Progenitor cell of endocrine pancreas (in vitro differentiated cells): ENCODE measurements at regions not wholly inside any gene's neighbourhood (a gene's known extent, or its start where the extent isn't known, plus 50 kb on each side); places are given as distances from the start of the nearest gene placed in this dataset.
A peak's percentile ranks its signal among the peaks of the same experiment; 100 is the strongest.

Source experiments
- DNase-seq: peaks from one replicate; pipeline ENCODE4 v3.0.0; 2021; ENCODE audit warnings: low spot score; ENCODE audit not compliant: unreplicated experiment
- H3K27ac Mint-ChIP-seq: 2 replicates; pipeline ENCODE4 v1.8.0; 2021; ENCODE audit warnings: mild to moderate bottlenecking, moderate library complexity, mixed read lengths
- H3K27me3 Mint-ChIP-seq: 2 replicates; pipeline ENCODE4 v1.8.0; 2021; ENCODE audit warnings: mixed read lengths
- H3K36me3 Mint-ChIP-seq: 2 replicates; pipeline ENCODE4 v1.8.0; 2022; ENCODE audit warnings: mixed read lengths; ENCODE audit not compliant: insufficient read depth
- H3K4me1 Mint-ChIP-seq: 2 replicates; pipeline ENCODE4 v1.8.0; 2021; ENCODE audit warnings: low read depth, mixed read lengths
- H3K4me3 Mint-ChIP-seq: 2 replicates; pipeline ENCODE4 v1.8.0; 2021; ENCODE audit warnings: low read depth, mild to moderate bottlenecking, moderate library complexity, mixed read lengths
- H3K9me3 Mint-ChIP-seq: 2 replicates; pipeline ENCODE4 v1.8.0; 2021; ENCODE audit warnings: low read depth, mixed read lengths
- CTCF ChIP-seq: fragments of 200-600 bp; sonication (generic); IDR thresholded peaks from one replicate; pipeline ENCODE4 v1.5.0; 2021; ENCODE audit warnings: antibody characterized with exemption, mild to moderate bottlenecking; ENCODE audit not compliant: unreplicated experiment

- Mint-ChIP-seq H3K4me1 (peaks cover 9% of the 10 kb centered on the region), H3K27me3 (no peaks in the 10 kb centered on the region), H3K36me3 (peaks cover 6% of the 10 kb centered on the region), H3K9me3 (peaks cover 18% of the 10 kb centered on the region), H3K27ac (no peak overlapping the region), H3K4me3 (no peak overlapping the region)
- DNase-seq, result no peak
- no peak for TF ChIP-seq CTCF
Observed at GRCh38 chr16:65771707-65772106, 594.8 kb upstream of the CDH5 start.

- H3K36me3 Mint-ChIP-seq, result peaks cover 6% of the 10 kb centered on the region
- no peak for DNase-seq
- no peak overlapping the region for H3K4me3 Mint-ChIP-seq
- H3K27me3 Mint-ChIP-seq, result no peaks in the 10 kb centered on the region
- peaks cover 18% of the 10 kb centered on the region for H3K9me3 Mint-ChIP-seq
- TF ChIP-seq CTCF, result no peak
- H3K27ac Mint-ChIP-seq, result no peak overlapping the region
- H3K4me1 Mint-ChIP-seq, result peaks cover 9% of the 10 kb centered on the region
Observed at GRCh38 chr16:65770752-65771151, 595.7 kb upstream of the CDH5 start.

DNA sequence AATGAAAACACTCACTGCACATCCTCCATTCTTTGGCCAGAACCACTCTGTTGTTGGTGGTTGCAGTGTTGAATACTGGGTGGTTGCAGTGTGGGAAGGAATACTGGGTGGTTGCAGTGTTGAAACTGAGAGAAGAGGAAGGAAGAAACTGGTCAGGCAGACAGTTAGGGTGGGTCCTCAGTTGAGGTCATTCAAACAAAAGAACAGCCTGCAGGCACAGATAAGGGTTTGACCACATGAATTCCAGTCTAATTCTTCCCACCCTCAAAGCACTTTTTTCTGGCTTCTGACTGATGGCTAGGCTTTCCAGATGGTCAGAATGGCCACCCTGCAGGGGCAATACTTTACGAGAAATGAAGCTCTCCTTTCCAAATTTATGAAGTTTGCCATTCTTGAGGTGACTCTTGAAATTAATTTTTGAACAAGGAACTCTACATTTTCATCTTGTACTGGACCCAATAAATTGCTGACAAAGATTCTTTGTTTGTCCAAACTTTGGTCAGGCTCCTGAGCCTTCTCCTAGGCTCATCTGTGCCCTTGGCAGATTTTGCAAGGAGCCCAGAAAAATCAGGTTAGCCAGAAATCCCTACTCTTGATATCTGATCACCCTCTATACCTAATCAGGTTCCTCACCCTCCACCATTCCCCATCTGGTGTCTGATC, 596.6 kb upstream of the CDH5 start:
- H3K36me3 Mint-ChIP-seq, result peaks cover 6% of the 10 kb centered on the region
- peaks cover 9% of the 10 kb centered on the region for H3K4me1 Mint-ChIP-seq
- no peaks in the 10 kb centered on the region for H3K27me3 Mint-ChIP-seq
- TF ChIP-seq CTCF, result no peak
- H3K27ac Mint-ChIP-seq, result peak overlapping the region; percentile 23
- peaks cover 18% of the 10 kb centered on the region for H3K9me3 Mint-ChIP-seq
- DNase-seq, result no peak
- no peak overlapping the region for H3K4me3 Mint-ChIP-seq

- no peak overlapping the region for H3K4me3 Mint-ChIP-seq
- H3K36me3 Mint-ChIP-seq, result peaks cover 6% of the 10 kb centered on the region
- H3K27me3 Mint-ChIP-seq, result no peaks in the 10 kb centered on the region
- peaks cover 9% of the 10 kb centered on the region for H3K4me1 Mint-ChIP-seq
- peaks cover 18% of the 10 kb centered on the region for H3K9me3 Mint-ChIP-seq
- TF ChIP-seq CTCF, result no peak
- no peak for DNase-seq
- no peak overlapping the region for H3K27ac Mint-ChIP-seq
Observed at GRCh38 chr16:65769055-65769465, 597.4 kb upstream of the CDH5 start.

DNA sequence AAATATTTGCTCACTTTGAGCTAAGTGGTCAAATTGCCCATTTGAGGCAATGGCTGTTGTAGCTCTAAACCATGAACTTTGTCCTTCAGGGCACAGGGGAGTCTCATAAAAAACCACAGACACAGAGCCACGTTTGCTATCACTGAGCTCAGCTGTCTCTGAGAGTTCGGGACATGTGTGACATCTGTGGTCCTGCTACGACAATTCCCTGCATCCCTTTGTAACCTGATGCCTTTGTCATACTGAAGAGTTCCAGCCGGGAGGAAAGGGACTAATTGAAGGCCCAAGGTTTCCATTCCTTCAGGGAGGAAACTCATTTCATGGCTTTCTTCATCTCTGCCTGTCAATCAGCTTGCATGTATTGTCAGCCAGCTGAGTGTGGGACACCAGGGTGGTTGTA, 599.4 kb upstream of the CDH5 start:
- H3K27ac Mint-ChIP-seq, result no peak overlapping the region
- peaks cover 5% of the 10 kb centered on the region for H3K4me1 Mint-ChIP-seq
- no peaks in the 10 kb centered on the region for H3K27me3 Mint-ChIP-seq
- H3K36me3 Mint-ChIP-seq, result peaks cover 6% of the 10 kb centered on the region
- no peak for DNase-seq
- no peak for TF ChIP-seq CTCF
- no peak overlapping the region for H3K4me3 Mint-ChIP-seq
- peaks cover 18% of the 10 kb centered on the region for H3K9me3 Mint-ChIP-seq
